ENCODE measurements at regions not wholly inside any gene's neighbourhood (a gene's known extent, or its start where the extent isn't known, plus 50 kb on each side); places are given as distances from the start of the nearest gene placed in this dataset.

DNA sequence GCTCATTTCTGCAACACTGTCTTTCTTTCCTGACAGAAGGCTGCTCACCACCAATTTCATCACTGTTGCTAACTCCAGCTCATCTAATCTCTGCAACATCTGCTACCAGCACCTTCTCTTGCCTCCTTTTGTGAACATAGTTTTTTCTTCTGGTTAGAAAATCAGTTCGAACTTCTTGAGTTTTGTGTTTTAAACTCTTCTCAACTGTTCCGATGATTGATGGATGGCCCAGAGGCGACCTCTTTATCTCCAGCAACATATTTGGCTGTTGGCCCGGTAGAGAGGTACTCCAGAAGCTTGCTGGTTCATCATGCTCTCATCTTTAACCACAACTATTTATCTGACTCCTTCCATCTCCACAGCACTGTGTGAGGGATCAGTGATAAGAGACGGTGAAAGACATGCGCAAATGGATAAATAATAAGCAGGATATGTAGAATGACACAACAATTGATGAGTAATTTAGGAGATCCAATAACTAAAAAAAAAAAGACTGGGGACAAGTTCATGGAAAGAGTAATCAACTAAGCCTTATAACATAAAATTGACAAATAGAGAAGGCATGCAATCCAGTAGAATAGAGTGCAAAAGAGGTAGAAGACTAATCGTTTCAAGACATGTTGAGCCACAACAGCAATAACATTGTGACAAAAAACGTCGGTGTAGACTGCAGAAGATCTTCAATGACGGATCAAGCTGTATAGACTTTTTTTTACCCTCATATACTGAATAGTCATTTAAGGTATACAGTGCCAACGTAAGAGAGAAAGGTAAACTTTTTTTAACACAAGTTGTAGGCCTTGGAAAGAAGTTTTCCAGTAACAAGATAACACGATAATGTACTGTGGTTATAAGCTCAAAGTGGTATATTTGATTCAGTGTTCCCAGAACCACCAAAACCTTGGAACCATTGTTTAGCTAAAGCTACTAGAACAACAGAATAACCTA lies 152.2 kb downstream of the CRPPA start (continued):
- TF ChIP-seq PTBP1 (IDR thresholded peaks at IDR 0.05; ENCODE audit: low read depth, low read length) (no peak), MNT (conservative IDR thresholded peaks at IDR 0.05) (peak; percentile 47 to 88; a peak in 3 of 4 replicates), RBFOX2 (IDR thresholded peaks at IDR 0.05; ENCODE audit: low read depth, low read length) (no peak), SMARCA4 (IDR thresholded peaks at IDR 0.05) (peak; percentile 100), OTX1 (CRISPR knock-in tag; IDR thresholded peaks at IDR 0.05) (peak; percentile 58), BMI1 (IDR thresholded peaks at IDR 0.05; ENCODE audit: low read length) (no peak), ZBTB34 (CRISPR knock-in tag; IDR thresholded peaks at IDR 0.05) (no peak), NFATC3 (IDR thresholded peaks at IDR 0.05) (0 out of 2 replicates have a peak, but pooled peaks have one; percentile 75), ZNF140 (CRISPR knock-in tag; IDR thresholded peaks at IDR 0.05) (no peak), IRF2 (CRISPR knock-in tag; IDR thresholded peaks at IDR 0.05) (no peak), BHLHE40 (IDR thresholded peaks at IDR 0.05; ENCODE audit: low read length) (peak; percentile 69), E4F1 (CRISPR knock-in tag; IDR thresholded peaks at IDR 0.05; ENCODE audit: borderline replicate concordance) (peak; percentile 37; the same call in 1 of the 2 replicates), GATAD2A (IDR thresholded peaks at IDR 0.05) (peak; percentile 40), E2F1 (CRISPR knock-in tag; IDR thresholded peaks at IDR 0.05) (peak; percentile 69), ZNF146 (CRISPR knock-in tag; IDR thresholded peaks at IDR 0.05; ENCODE audit: unreplicated experiment) (no peak)
- TF ChIP-seq, protein P1, sequence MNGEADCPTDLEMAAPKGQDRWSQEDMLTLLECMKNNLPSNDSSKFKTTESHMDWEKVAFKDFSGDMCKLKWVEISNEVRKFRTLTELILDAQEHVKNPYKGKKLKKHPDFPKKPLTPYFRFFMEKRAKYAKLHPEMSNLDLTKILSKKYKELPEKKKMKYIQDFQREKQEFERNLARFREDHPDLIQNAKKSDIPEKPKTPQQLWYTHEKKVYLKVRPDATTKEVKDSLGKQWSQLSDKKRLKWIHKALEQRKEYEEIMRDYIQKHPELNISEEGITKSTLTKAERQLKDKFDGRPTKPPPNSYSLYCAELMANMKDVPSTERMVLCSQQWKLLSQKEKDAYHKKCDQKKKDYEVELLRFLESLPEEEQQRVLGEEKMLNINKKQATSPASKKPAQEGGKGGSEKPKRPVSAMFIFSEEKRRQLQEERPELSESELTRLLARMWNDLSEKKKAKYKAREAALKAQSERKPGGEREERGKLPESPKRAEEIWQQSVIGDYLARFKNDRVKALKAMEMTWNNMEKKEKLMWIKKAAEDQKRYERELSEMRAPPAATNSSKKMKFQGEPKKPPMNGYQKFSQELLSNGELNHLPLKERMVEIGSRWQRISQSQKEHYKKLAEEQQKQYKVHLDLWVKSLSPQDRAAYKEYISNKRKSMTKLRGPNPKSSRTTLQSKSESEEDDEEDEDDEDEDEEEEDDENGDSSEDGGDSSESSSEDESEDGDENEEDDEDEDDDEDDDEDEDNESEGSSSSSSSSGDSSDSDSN (IDR thresholded peaks at IDR 0.05; ENCODE audit: borderline replicate concordance in 1 of 2, low read depth in 2 of 2, low read length in 2 of 2): no peak
- TF ChIP-seq, protein P2, sequence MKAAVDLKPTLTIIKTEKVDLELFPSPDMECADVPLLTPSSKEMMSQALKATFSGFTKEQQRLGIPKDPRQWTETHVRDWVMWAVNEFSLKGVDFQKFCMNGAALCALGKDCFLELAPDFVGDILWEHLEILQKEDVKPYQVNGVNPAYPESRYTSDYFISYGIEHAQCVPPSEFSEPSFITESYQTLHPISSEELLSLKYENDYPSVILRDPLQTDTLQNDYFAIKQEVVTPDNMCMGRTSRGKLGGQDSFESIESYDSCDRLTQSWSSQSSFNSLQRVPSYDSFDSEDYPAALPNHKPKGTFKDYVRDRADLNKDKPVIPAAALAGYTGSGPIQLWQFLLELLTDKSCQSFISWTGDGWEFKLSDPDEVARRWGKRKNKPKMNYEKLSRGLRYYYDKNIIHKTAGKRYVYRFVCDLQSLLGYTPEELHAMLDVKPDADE (conservative IDR thresholded peaks at IDR 0.05; ENCODE audit: control insufficient read depth, low read depth, low read length): no peak; the same call in none of the 2 replicates
